M059J (cell line): ENCODE measurements at regions not wholly inside any gene's neighbourhood (a gene's known extent, or its start where the extent isn't known, plus 50 kb on each side); places are given as distances from the start of the nearest gene placed in this dataset.

Source experiments
- DNase-seq: peaks from one replicate; pipeline ENCODE4 v3.0.0-alpha.2; 2012; ENCODE audit warnings: low read depth

DNA sequence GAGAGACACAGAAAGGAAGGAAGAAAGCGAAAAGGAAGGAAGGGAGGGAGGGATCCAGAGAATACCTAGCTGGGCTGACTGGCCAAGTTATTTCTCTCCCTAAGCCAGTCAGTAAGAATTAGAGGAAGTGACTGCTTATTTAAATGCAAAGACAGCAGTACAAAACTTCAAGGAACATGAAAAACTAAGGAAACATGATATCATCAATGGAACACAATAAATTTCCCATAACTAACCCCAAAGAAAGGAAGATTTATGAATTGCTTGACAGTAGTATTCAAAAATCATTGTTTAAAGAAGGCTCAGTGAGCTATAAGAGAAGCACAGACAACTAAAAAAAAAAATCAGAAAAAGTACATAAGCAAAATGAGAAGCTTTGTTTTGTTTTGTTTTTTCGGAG, 252.3 kb upstream of the SASH1 start:
- DNase-seq = no peak

GRCh38 chr6:148091394-148091793, 251.2 kb upstream of the SASH1 start:
- DNase-seq = no peak

- DNase-seq = no peak
Measured at GRCh38 chr6:148103436-148103835, 239.2 kb upstream of the SASH1 start.

- DNase-seq = no peak
Measured at GRCh38 chr6:148104131-148104530, 238.5 kb upstream of the SASH1 start.

DNA sequence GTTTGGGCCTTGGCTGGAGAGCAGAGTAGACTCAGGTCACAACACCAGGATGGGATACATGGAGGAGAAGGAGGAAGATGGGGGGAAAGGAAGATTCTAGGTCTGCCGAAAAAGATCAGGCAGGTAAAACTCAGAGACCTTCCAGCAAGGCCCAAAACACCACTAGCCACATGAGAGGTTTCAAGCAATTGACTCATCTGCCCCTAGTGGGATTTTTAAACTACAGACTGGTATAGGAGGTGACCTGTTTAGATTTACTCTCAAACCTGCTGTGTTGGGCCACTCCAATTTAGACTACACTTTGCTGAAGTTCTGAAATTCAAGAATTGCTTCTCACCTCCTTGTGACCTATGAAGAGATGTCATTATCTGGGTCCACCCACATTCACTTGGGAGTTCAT, 236.9 kb upstream of the SASH1 start:
- DNase-seq = no peak

- peak; percentile 29 for DNase-seq
Measured at GRCh38 chr6:148107911-148108310, 234.7 kb upstream of the SASH1 start.

GRCh38 chr6:148109732-148110131, 232.9 kb upstream of the SASH1 start:
- DNase-seq = peak; percentile 53

DNA sequence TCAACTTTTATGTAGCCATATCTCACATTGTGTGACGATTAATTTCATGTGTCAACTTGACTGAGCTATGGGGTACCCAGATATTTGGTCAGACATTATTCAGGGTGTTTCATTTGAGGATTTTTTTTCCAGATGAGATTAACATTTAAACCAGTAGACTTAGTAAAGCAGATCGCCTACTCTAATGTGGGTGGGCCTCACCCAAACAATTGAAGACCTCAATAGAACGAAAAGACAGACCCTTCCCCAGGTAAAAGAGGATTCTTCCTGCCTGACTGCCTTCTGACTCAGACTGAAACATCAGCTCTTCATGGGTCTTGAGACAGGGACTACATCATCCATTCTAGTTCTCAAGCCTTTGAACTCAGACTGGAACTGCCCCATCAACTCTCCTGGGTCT, 231.7 kb upstream of the SASH1 start:
- no peak for DNase-seq

DNA sequence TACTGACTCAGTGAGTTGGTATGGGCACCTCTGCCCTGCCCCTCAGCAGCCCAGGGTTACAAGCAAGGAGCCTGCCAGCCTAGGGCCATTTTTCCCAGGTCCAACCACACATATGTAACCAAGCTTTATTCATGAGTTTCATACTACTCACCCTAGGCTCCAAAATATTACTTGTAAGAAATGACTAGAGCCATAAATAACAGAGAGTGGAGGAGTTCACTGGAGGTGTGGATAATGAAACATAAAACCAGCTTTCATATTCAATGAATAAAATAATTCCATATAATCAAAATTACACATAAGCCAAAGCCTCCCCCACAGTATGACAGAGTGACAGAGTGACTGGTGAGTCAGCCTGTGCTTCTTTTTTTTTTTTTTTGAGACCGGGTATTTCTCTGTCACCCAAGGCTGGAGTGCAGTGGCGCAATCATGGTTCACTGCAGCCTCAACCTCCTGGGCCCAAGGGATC, 229.8 kb upstream of the SASH1 start:
- peak; percentile 77 for DNase-seq

DNA sequence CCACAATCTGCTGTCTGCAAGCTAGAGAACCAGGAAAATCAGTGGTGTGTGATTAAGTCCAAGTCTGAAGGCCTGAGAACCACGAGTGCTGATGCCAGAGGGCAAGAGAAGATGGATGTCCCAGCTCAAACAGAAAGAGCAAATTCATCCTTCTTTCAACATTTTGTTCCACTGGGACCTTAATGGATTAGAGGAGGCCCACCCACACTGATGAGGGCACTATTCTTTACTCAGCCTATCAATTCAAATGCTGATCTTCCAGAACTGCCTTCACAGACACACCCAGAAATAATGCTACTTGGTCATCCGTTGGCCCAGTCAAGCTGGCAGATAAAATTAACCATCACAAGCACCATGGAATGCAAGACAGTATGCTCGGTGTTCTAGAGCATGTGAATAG, 226.6 kb upstream of the SASH1 start:
- DNase-seq = no peak

DNA sequence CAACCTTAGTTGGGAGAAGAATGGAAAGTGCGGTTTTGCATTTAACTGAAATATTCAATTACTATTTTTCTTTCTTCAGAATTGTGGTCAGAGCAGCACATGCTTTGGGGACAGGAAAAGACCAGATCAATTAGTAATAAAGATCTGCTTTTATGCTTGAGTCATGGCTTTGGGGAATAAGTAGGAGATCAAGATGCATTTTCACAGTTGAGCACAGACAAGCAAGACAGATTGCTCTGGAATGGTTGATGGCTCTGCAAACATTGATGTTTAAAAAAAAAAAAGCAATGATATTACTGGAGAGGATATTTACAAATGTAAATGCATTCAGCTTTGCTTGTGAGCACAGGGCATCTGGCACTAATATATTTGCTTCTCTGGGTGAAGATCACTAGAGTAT, 224.4 kb upstream of the SASH1 start:
- DNase-seq = peak; percentile 13

DNA sequence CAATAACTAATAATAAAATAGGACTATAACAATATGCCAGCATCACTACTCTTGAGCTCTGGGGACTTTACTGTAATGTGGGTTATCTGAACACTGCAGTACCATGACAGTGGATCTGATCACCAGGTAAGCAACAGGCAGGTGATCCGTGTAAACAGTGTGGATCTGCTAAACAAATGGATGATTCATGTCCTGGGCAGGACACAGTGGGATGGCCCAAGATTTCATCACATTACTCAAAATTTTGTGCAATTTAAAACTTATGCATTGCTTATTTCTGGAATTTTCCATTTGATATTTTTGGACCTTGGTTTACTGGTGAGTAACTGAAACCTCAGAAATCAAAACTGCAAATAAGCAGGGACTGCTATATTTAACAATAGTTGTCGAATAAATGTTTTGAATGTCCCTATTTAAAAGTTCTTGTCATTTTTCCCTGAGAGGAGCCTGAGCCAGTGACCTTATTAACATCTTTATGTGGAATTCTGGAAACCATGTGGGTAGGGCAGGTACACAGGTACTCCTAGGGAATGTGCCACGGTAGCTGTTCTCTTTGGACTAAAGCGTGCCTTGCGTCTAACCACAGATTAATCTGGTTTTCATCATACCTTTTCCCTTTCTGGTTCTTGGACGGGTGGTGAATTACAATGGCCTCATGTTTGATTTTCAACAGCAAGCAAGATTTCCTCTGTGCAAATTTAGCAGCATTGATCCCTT, 214.5 kb upstream of the SASH1 start:
- DNase-seq = peak; percentile 19

DNA sequence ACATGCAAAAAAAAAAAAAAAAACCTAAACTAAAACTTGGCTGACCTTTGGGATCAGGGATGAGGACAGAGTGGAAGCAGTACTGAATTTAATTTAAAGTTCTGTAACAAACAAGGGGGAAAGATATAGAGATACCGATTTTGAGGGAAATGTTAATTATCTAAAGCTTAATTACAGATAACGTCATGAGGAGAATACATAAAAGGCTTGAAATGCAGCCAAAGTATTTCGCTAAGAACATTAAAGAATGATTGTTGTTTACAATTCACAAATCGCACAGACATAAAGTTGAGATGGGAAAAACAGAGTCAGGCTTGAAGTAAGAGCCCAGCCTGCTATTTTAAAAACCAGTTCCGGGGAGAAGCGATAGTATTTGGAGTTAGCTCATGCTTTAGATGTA, 208.0 kb upstream of the SASH1 start:
- no peak for DNase-seq

DNA sequence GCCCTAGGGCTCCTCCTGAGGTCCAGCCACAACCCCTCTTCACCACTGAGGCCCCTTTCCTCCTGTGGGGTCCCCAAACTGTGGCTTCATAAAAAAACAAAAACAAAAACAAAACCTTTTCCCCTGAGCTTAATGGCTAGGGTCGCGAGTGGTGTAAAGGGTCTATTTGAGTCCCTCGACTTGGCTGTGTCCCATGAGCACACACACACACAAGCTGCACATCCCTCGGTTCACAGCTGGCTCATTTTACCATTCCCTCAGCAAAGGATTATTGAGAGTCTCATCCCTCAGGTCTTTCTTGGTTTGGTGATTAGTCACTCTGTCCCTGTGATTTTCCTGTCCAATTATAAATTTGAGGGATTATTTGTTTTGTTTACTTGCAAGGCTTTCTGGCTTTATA, 206.1 kb upstream of the SASH1 start:
- DNase-seq = no peak

DNA sequence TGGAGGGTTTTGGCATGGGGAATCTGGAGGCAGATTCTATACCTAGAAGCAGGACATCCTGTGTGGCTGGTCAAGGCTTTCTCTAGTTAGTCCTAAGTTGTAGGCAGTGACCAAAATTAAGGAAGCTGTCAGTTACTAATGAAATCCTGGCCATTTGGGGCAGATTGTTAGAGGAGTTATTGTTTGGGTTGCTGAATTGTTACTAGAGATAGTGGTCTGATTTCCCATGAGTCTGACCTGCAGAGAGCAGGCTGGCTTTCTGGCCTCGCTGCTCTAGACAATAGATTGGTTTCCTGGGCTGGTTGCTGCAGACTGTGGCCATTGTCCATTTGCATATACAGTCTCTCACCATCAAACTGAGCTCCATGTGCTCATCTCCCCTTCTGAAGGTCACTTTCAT, 205.0 kb upstream of the SASH1 start:
- no peak for DNase-seq

DNA sequence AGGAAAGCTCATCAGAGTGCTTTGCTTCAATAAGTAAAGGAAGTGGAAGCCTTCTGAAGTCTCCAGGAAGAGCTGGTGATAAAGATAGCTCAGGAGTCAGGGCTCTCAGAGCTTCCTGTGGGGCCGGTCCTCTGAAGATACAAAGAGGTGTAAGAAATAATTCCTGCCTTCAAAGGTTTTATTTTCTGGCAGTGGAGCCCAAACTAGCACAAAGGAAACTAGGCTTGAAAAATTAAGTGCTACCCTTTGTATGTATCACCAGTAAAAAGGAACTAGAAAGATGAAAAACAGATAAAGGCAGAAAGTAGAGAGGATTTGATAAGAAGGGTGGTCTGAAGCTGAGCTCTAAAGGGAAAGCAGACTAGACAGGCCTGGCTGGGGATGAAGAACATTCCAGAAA, 204.1 kb upstream of the SASH1 start:
- DNase-seq = no peak

- peak; percentile 26 for DNase-seq
Measured at GRCh38 chr6:148140772-148141557, 201.7 kb upstream of the SASH1 start.

DNA sequence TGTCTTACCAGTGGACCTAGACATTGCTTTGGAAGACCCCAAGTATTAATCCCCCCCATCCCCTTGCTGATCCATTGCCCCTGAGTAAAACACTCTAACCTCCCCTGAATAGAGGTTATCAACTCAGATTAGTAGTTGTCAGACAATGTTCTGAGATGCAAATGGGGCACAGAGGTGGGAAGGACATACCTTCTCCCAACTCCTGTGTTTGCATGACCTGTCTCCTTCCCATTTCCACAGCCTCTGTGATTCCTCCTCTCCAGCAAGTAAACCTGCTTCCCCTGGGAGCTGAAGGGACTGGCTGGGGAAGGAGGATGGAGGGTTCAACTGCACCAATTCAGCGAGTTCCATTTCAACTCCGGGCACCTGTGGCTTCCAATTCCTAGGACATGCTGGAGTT, 199.8 kb upstream of the SASH1 start:
- DNase-seq = no peak

- DNase-seq = no peak
Measured at GRCh38 chr6:148143771-148144170, 198.9 kb upstream of the SASH1 start.

GRCh38 chr6:148144917-148145521, 197.6 kb upstream of the SASH1 start:
- peak; percentile 80 for DNase-seq

DNA sequence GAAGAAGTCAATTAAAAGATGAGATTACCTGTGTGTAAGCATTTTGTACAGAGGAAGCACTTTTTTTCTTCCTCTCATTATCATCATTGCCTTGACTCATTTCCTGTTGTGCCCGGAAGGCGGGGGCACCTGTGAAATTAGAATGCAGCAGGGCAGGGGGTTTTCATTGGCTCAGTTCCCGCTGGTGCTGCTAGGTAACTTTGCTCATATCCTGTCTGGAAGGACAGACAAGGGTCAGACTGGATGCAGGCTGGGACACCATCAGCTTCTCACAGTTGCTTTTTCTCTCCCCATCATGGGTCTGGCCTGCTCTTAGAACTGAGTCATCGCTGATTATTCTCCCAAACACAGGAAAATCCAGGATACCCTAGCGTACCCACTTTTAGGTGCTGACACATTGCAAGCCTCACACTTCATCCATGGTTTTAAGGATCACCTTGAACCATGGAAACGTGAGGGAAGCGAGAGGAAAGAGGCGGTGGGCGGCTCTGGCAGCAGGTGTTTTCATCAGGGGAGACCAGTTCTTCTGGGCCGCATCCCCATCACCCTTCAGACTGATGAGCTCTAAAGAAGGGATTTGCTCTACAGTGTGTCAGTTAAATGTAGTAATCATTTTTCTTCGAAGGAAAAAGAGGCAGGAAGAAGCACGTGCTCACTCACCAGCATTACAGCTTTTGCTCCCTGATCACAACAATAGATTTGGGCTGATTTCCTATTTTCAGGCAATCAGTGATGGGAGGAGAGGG, 195.7 kb upstream of the SASH1 start:
- peak; percentile 78 for DNase-seq

DNA sequence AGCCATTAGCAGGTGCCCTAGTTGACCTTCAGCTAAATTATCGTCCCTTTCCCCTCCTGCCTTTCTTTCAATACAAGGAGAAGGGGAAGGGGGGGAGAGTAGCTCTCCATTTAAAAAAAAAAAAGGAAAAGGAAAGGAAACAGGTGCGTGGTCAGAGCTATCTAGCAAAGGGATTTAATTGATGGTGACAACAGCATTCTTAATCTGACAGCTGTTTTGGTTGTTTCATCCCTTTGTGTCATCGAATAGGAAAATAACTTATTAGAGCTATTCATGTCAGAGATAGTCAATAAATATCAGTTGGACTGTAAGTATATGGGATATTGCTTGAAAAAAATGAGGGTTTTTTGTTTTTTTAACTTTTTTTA, 195.2 kb upstream of the SASH1 start:
- DNase-seq = no peak
